GM12892 (cell line): ENCODE measurements at regions not wholly inside any gene's neighbourhood (a gene's known extent, or its start where the extent isn't known, plus 50 kb on each side); places are given as distances from the start of the nearest gene placed in this dataset.

Source experiments
- POLR2A ChIP-seq: IDR thresholded peaks from 2 replicates; pipeline ENCODE4 v1.6.1; 2011; ENCODE audit warnings: low read depth, low read length, control low read depth
- POLR2AphosphoS5 ChIP-seq: IDR thresholded peaks from 2 replicates; pipeline ENCODE4 v1.6.1; 2011; ENCODE audit warnings: low read depth, low read length, control low read depth
- TAF1 ChIP-seq: IDR thresholded peaks from 2 replicates; pipeline ENCODE4 v1.6.1; 2011; ENCODE audit warnings: low read depth, mild to moderate bottlenecking, control low read depth, low read length, borderline replicate concordance

- TF ChIP-seq POLR2A: no peak
- no peak for TF ChIP-seq POLR2AphosphoS5
- no peak for TF ChIP-seq TAF1
These were observed 473.0 kb upstream of the CITED2 start for GRCh38 chr6:139847457-139847813.
